HPDE6-E6E7 (cell line): ENCODE measurements at regions not wholly inside any gene's neighbourhood (a gene's known extent, or its start where the extent isn't known, plus 50 kb on each side); places are given as distances from the start of the nearest gene placed in this dataset.
"Not testable (repeated sequence)": the region's sequence is repeated elsewhere in the genome, so short reads cannot be mapped to it uniquely, and the experiment has no call there.

Experiments used
- DNase-seq: peaks from one replicate; pipeline ENCODE4 v3.0.0; 2011; ENCODE audit warnings: missing footprints; ENCODE audit errors: extremely low spot score

GRCh38 chr15:34651997-34652725, 68.7 kb upstream of the GOLGA8B start:
- no peak for DNase-seq

- DNase-seq: no peak
Observed at GRCh38 chr15:34650177-34650576, 66.7 kb upstream of the GOLGA8B start.

- no peak for DNase-seq
Observed at GRCh38 chr15:34648294-34648631, 64.8 kb upstream of the GOLGA8B start.

- no peak for DNase-seq
Observed at GRCh38 chr15:34647569-34648293, 64.3 kb upstream of the GOLGA8B start.

GRCh38 chr15:34646918-34647317, 63.5 kb upstream of the GOLGA8B start:
- no peak for DNase-seq

GRCh38 chr15:34644851-34645250, 61.4 kb upstream of the GOLGA8B start:
- DNase-seq: no peak

- DNase-seq: no peak
Observed at GRCh38 chr15:34644061-34644460, 60.6 kb upstream of the GOLGA8B start.

GRCh38 chr15:34642247-34642646, 58.8 kb upstream of the GOLGA8B start:
- no peak for DNase-seq

- DNase-seq: no peak
Observed at GRCh38 chr15:34640661-34641060, 57.2 kb upstream of the GOLGA8B start.

GRCh38 chr15:34637305-34637704, 53.9 kb upstream of the GOLGA8B start:
- no peak for DNase-seq

GRCh38 chr15:34633602-34634001, 50.2 kb upstream of the GOLGA8B start:
- DNase-seq: not testable (repeated sequence)
